T1000 (cell line): ENCODE measurements at regions not wholly inside any gene's neighbourhood (a gene's known extent, or its start where the extent isn't known, plus 50 kb on each side); places are given as distances from the start of the nearest gene placed in this dataset.
A peak's percentile ranks its signal among the peaks of the same experiment; 100 is the strongest.

Experiments used
- DNase-seq: peaks from one replicate; lab custom pipeline; 2025; ENCODE audit warnings: mixed read lengths; lab: John Stamatoyannopoulos, UW

- DNase-seq: no peak
Measured at GRCh38 chr11:123304828-123305466, 109.9 kb upstream of the CLMP start.

- no peak for DNase-seq
Measured at GRCh38 chr11:123303924-123304323, 108.9 kb upstream of the CLMP start.

GRCh38 chr11:123302751-123303195 lies 107.7 kb upstream of the CLMP start:
- no peak for DNase-seq

- no peak for DNase-seq
Measured at GRCh38 chr11:123301696-123302400, 106.8 kb upstream of the CLMP start.

GRCh38 chr11:123301013-123301591 lies 106.1 kb upstream of the CLMP start:
- DNase-seq: no peak

- DNase-seq: no peak
Measured at GRCh38 chr11:123299721-123300120, 104.7 kb upstream of the CLMP start.

GRCh38 chr11:123298488-123299447 lies 103.7 kb upstream of the CLMP start:
- DNase-seq: no peak

GRCh38 chr11:123292647-123293046 lies 97.6 kb upstream of the CLMP start:
- no peak for DNase-seq

GRCh38 chr11:123291201-123291869 lies 96.3 kb upstream of the CLMP start:
- no peak for DNase-seq

- DNase-seq: no peak
Measured at GRCh38 chr11:123286761-123287160, 91.7 kb upstream of the CLMP start.

- DNase-seq: no peak
Measured at GRCh38 chr11:123286255-123286654, 91.2 kb upstream of the CLMP start.

- no peak for DNase-seq
Measured at GRCh38 chr11:123284454-123284853, 89.4 kb upstream of the CLMP start.

GRCh38 chr11:123282597-123282996 lies 87.5 kb upstream of the CLMP start:
- DNase-seq: no peak

GRCh38 chr11:123273616-123274015 lies 78.6 kb upstream of the CLMP start:
- DNase-seq: no peak

- DNase-seq: no peak
Measured at GRCh38 chr11:123272565-123272964, 77.5 kb upstream of the CLMP start.

GRCh38 chr11:123268156-123268555 lies 73.1 kb upstream of the CLMP start:
- DNase-seq: no peak

GRCh38 chr11:123265951-123266350 lies 70.9 kb upstream of the CLMP start:
- DNase-seq: no peak

GRCh38 chr11:123264431-123264780 lies 69.4 kb upstream of the CLMP start:
- DNase-seq: no peak

GRCh38 chr11:123261345-123262106 lies 66.5 kb upstream of the CLMP start:
- DNase-seq: peak; percentile 43

- DNase-seq: no peak
Measured at GRCh38 chr11:123260511-123261211, 65.6 kb upstream of the CLMP start.
